SU-DHL-6 (cell line): ENCODE measurements at regions not wholly inside any gene's neighbourhood (a gene's known extent, or its start where the extent isn't known, plus 50 kb on each side); places are given as distances from the start of the nearest gene placed in this dataset.

Experiments
- H2AFZ ChIP-seq: fragments of 200-600 bp; sonication (generic); 2 replicates; pipeline ENCODE4 v1.6.1; 2014; ENCODE audit warnings: low read depth, mild to moderate bottlenecking, moderate library complexity, mixed read lengths, antibody characterized with exemption, low read length; ENCODE audit not compliant: severe bottlenecking
- H3F3A ChIP-seq: fragments of 200-600 bp; shearing (Covaris generic); 2 replicates; pipeline ENCODE4 v1.6.0; 2016; ENCODE audit warnings: antibody characterized with exemption, mild to moderate bottlenecking; ENCODE audit not compliant: insufficient read depth
- H3K27ac ChIP-seq: fragments of 200-600 bp; sonication (generic); 2 replicates; pipeline ENCODE4 v1.5.1; 2016; ENCODE audit warnings: low read depth, mild to moderate bottlenecking, low read length, moderate library complexity, mixed read lengths
- H3K27me3 ChIP-seq: fragments of 200-600 bp; sonication (generic), shearing (Covaris generic); 2 replicates; pipeline ENCODE4 v1.6.0; 2014; ENCODE audit warnings: mild to moderate bottlenecking, low read length
- H3K36me3 ChIP-seq: fragments of 200-600 bp; sonication (generic); 2 replicates; pipeline ENCODE4 v1.6.1; 2014; ENCODE audit warnings: mild to moderate bottlenecking, low read length, mixed read lengths
- H3K4me2 ChIP-seq: fragments of 300-600, 200-600 bp; shearing (Covaris generic), sonication (generic); 2 replicates; pipeline ENCODE4 v1.6.0; 2014; ENCODE audit warnings: low read length, low read depth, mild to moderate bottlenecking; ENCODE audit not compliant: poor library complexity, severe bottlenecking
- H3K4me3 ChIP-seq: fragments of 200-600 bp; sonication (generic); 2 replicates; pipeline ENCODE4 v1.5.1; 2014; ENCODE audit warnings: antibody characterized with exemption, low read length, mild to moderate bottlenecking, mixed read lengths; ENCODE audit not compliant: insufficient read depth, poor library complexity, severe bottlenecking
- H3K79me2 ChIP-seq: fragments of 200-600 bp; sonication (generic); 2 replicates; pipeline ENCODE4 v1.6.1; 2014; ENCODE audit warnings: mild to moderate bottlenecking, low read length, moderate library complexity; ENCODE audit not compliant: insufficient read depth
- H3K9ac ChIP-seq: fragments of 200-600 bp; sonication (generic); 2 replicates; pipeline ENCODE4 v1.7.0; 2014; ENCODE audit warnings: mild to moderate bottlenecking, low read length
- H3K9me2 ChIP-seq: fragments of 200-600 bp; sonication (generic); replicated peaks from 2 replicates; pipeline ENCODE4 v1.6.1; 2014; ENCODE audit warnings: low read length; ENCODE audit not compliant: insufficient read depth
- H3K9me3 ChIP-seq: fragments of 200-600 bp; sonication (generic); 2 replicates; pipeline ENCODE4 v1.6.1; 2014; ENCODE audit warnings: low read length, mixed read lengths; ENCODE audit not compliant: insufficient read depth
- H4K20me1 ChIP-seq: fragments of 200-600 bp; sonication (generic); 2 replicates; pipeline ENCODE4 v1.6.1; 2014; ENCODE audit warnings: low read depth, mild to moderate bottlenecking, antibody characterized with exemption, low read length, moderate library complexity, mixed read lengths
- EZH2phosphoT487 ChIP-seq: fragments of 200-600 bp; sonication (generic), shearing (Covaris generic); conservative IDR thresholded peaks from 2 replicates; pipeline ENCODE4 v1.6.1; 2018; ENCODE audit warnings: mild to moderate bottlenecking, antibody characterized with exemption, low read length, moderate library complexity, mixed read lengths
- TF ChIP-seq, protein P1 (sequence below): fragments of 200-600 bp; sonication (generic); IDR thresholded peaks from one replicate; pipeline ENCODE4 v1.5.1; 2017; ENCODE audit warnings: antibody characterized with exemption, mild to moderate bottlenecking, low read length, moderate library complexity; ENCODE audit not compliant: insufficient read depth, poor library complexity, severe bottlenecking

DNA sequence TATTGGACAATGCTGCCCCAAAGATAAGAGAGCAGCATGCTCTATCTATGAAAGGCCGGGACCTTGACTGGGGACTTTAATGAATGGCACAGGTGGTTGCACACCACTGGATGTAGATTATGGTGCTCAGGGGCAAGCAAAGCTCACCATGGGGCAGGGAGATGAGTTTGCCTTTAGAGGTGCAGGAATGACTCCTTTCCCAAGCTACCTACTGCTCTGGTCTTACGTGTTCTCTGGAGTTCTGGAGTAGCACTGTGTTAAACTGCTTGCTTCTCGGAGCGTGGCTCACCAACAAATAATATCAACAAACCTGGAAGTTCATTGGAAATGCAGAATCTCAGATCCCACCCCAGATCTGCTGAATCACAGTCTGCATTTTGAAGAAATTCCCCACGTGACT lies 445.3 kb downstream of the RPS24 start:
- no peaks in the 10 kb centered on the region for H3K9me3 ChIP-seq
- H3K9ac ChIP-seq: no peak overlapping the region
- no peak overlapping the region for H3K27ac ChIP-seq
- no peak for TF ChIP-seq EZH2phosphoT487
- TF ChIP-seq, protein P1, sequence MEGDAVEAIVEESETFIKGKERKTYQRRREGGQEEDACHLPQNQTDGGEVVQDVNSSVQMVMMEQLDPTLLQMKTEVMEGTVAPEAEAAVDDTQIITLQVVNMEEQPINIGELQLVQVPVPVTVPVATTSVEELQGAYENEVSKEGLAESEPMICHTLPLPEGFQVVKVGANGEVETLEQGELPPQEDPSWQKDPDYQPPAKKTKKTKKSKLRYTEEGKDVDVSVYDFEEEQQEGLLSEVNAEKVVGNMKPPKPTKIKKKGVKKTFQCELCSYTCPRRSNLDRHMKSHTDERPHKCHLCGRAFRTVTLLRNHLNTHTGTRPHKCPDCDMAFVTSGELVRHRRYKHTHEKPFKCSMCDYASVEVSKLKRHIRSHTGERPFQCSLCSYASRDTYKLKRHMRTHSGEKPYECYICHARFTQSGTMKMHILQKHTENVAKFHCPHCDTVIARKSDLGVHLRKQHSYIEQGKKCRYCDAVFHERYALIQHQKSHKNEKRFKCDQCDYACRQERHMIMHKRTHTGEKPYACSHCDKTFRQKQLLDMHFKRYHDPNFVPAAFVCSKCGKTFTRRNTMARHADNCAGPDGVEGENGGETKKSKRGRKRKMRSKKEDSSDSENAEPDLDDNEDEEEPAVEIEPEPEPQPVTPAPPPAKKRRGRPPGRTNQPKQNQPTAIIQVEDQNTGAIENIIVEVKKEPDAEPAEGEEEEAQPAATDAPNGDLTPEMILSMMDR: no peak
- no peaks in the 10 kb centered on the region for H3K27me3 ChIP-seq
- no peaks in the 10 kb centered on the region for H4K20me1 ChIP-seq
- no peaks in the 10 kb centered on the region for H3F3A ChIP-seq
- H3K4me3 ChIP-seq: no peak overlapping the region
- no peaks in the 10 kb centered on the region for H3K9me2 ChIP-seq
- no peak overlapping the region for H3K4me2 ChIP-seq
- no peak overlapping the region for H2AFZ ChIP-seq
- H3K36me3 ChIP-seq: no peaks in the 10 kb centered on the region
- no peaks in the 10 kb centered on the region for H3K79me2 ChIP-seq

- Histone ChIP-seq H2AFZ (no peak overlapping the region), H3K27ac (no peak overlapping the region)
These were observed 445.8 kb downstream of the RPS24 start for GRCh38 chr10:78479467-78479866.

GRCh38 chr10:78481842-78482241 lies 448.2 kb downstream of the RPS24 start:
- H3K9ac ChIP-seq: no peak overlapping the region
- H3K27ac ChIP-seq: no peak overlapping the region

More at GRCh38 chr10:78479467-78479866, 445.8 kb downstream of the RPS24 start:
- no peaks in the 10 kb centered on the region for H3K36me3 ChIP-seq
- no peaks in the 10 kb centered on the region for H3K9me3 ChIP-seq
- no peaks in the 10 kb centered on the region for H3F3A ChIP-seq
- no peak overlapping the region for H3K4me2 ChIP-seq
- no peaks in the 10 kb centered on the region for H3K27me3 ChIP-seq
- H3K9me2 ChIP-seq: no peaks in the 10 kb centered on the region
- TF ChIP-seq, protein P1: no peak
- no peak for TF ChIP-seq EZH2phosphoT487
- no peak overlapping the region for H3K9ac ChIP-seq
- no peaks in the 10 kb centered on the region for H3K79me2 ChIP-seq
- H3K4me3 ChIP-seq: no peak overlapping the region
- H4K20me1 ChIP-seq: no peaks in the 10 kb centered on the region

More at GRCh38 chr10:78481842-78482241, 448.2 kb downstream of the RPS24 start:
- Histone ChIP-seq H2AFZ (no peak overlapping the region), H3K36me3 (no peaks in the 10 kb centered on the region), H3K4me3 (no peak overlapping the region), H4K20me1 (no peaks in the 10 kb centered on the region), H3K79me2 (no peaks in the 10 kb centered on the region), H3K4me2 (no peak overlapping the region), H3K9me3 (no peaks in the 10 kb centered on the region), H3F3A (no peaks in the 10 kb centered on the region), H3K9me2 (no peaks in the 10 kb centered on the region), H3K27me3 (no peaks in the 10 kb centered on the region)
- TF ChIP-seq EZH2phosphoT487: no peak
- TF ChIP-seq, protein P1: no peak
